Germinal center (tissue), 1 donor: ENCODE measurements at regions not wholly inside any gene's neighbourhood (a gene's known extent, or its start where the extent isn't known, plus 50 kb on each side); places are given as distances from the start of the nearest gene placed in this dataset.

Experiments used
- DNase-seq: peaks from one replicate; pipeline ENCODE4 v3.0.0; 2012; ENCODE audit warnings: mixed read lengths, low spot score

DNA sequence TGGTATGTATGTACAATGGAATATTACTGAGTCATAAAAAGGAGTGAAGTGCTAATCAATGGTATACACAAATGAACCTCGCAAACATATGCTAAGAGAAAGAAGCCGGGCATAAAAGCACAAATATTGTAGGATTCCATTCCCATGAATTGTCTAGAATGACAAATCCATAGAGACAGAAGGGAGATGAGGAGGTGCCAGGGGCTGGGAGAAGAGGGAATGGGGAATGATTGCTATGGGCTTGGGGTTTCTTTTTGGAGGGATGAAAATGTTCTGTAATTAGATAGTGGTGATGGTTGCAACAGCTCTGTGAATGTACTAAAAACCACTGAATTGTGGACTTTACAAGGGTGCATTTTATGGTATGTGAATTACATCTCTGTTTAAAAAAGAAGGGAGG lies 73.5 kb downstream of the GLI2 start:
- no peak for DNase-seq

DNA sequence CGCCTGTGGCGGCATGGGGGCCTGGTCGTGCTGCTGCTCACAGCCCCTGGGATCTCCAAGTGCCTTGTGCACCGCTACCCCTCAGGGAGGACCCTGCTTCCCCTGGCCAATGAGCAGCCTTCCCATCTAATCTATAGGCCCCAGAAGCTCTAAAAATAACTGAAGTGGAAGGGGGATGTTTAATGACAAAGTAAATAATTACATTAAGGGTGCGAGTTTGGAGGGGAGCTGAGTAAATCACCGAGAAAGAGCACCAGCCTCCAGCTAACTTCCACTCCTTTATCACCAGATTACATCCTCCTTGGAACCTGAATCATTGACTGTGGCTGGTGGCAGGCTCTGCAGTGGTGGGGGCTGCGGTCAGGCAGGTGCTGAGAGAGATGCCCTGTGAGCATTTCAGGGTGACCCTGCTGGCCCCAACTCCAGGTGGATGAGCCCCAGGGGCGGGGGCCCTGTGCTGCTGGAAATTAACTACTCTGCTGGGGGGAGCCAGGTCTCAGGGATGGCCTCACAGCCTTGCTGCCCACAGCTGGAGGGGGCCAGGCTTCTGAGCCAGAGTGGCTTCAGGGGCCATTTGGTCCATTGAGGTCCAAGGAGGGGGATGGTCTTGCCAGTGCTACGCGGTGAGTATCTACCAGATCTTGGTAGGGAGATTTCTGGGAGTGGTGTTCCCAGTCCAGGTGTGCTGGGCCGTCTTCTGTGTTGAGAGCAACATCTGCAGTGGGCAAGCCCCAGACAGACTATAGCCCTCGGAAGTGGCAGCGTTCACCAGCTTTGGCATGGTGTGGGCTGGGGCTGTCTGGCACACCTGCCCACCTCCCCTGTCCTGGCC lies 74.2 kb downstream of the GLI2 start:
- no peak for DNase-seq

DNA sequence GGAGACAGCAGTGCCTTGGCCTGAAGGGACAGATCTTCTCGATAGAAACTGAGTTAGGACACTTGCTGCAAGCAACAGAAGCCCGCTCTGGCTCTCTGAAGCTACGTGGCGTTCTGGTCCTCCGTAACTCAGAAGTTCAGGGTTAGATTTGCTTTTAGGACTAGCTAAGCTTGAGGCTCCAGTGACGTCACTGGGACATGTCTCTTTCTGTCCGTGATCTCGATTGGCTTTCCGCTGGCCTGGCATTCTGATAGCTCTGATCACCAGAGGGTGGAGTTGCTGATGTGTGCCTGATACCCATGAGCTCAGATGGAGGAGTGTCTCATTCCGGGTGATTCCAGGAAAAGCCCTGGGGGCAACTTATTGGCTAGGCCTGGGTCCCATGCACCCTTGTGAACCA lies 75.0 kb downstream of the GLI2 start:
- DNase-seq: no peak

DNA sequence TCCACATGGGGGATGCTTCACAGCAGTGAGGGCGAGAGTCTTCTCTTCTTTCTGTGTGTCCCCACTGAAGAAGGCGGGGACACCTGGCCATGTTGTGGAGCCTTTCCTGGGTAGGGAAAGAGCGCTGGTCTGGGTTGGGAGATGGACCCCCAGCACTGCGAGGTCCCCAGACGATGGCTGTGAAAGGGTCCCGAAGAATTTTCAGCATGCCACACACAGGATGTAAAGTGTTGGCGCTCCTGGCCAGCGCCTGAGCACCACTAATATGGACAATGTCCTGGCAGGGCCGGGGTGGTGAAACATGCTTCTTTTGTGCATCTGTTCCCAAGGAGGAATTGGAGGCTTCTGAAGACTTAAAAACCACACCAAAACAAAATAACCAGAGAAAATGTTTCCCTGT lies 77.2 kb downstream of the GLI2 start:
- DNase-seq: no peak

DNA sequence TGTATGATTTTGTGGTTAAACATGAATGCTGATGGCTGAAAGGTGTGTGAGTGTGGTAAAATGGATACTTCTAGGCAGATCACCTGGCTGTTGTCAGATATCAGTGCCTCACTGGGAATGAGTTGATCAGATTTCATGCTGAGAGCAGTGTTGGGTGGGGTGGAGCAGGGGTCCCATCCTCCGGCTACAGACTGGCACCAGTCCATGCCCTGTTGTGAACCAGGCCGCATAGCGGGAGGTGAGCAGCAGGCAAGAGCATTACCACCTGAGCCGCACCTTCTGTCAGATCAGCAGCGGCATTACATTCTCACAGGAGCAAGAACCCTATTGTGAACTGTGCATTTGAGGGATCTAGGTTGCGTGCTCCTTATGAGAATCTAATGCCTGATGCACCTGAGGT lies 78.7 kb downstream of the GLI2 start:
- DNase-seq: no peak

DNA sequence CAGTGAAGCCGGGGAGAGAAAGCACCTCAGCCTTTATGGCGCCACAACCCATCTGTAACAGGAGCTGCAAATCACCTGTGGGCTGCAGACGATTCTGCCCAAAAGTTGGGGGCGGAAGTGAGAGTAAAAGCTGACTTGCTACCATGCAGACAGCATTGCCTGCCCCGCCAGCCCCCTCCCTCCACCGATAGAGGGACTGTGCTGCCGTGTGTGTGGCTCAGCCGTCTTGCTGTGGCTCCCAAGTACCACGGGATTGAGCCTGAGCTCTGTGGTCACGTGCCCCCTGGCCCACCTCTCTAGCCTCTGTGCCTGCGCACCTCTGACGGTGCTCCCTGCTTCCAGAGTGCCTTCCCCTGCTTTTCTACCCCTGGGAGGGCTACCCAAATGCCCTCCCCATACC lies 79.6 kb downstream of the GLI2 start:
- no peak for DNase-seq

DNA sequence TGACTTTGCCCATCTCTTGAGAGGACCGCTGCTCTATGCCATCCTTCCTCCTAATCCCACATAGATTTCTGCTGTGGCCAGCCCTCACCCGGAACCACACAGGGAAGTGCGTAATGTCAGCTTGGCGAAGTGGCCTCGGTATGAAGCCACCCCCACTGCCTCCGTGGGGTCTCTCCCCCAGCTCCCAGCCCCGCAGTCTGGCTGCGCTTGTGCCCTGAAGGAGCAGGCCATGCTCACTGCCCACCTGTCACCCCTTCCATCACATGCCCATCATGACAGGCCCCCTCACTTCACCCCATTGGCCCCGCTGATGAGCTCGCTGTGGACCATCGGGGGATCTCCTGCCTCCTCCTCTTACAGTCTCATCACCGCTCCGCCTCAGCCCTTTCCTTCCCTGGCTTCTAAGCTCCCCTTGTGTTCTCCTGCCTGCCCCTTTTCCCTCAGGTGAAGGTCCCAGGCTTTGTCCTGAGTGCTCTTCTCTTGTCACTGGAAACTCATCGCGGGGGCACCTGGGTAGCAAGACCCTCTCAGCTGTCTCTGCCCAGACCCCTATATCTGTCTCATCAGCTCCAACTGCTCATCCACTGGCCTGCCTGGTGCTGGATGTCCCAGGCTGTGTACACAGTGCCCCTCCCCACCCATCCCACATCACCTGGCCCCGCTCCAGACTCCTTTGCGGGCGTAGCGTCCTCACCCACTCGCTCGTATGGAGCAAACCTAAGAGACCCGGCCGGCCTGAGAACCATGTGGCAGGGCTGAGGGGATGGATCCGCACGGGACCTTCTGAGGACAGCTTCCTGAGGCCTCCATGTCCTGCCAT lies 81.7 kb downstream of the GLI2 start:
- no peak for DNase-seq

DNA sequence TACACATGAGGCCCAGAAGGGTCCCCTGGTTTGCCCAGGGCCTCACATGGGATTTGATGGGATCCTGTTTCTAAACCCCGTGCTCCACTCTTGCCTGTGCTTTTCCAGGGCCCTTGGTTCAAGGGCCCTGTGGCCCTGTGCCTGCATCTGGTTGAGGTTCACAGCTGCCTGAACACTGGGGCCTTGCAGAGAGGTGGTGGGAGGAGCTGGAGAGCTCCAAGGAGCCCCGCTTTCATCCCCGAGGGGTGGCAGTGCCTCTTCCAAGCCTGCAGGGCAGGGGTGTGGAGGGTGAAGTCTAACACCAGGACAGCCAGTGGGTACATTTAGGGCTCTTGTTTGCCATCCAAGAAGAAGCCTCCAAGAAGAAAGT lies 82.3 kb downstream of the GLI2 start:
- no peak for DNase-seq

DNA sequence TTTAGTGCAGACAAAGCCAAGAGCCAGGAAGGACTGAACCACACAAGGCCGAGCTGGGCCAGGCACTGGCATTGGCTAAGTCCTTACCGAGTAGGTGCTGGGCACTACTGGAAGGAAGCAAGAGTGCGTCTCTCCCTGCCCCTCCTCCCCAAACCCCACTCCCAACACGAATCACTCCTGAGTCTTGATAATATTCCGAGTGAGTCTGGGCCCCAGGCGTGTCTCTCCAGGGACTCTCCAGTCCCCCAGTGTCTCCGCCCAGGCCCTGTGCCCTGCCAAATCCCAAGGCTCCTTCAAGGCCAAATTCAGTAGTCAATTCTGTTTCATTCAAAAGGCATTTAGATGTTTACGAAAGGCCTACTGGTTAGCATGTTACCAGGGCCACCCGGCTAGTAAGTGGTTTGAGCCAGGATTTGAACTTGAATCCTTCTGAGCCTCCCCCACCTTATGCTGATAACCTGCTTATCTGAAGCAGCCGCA lies 82.8 kb downstream of the GLI2 start:
- DNase-seq: no peak

DNA sequence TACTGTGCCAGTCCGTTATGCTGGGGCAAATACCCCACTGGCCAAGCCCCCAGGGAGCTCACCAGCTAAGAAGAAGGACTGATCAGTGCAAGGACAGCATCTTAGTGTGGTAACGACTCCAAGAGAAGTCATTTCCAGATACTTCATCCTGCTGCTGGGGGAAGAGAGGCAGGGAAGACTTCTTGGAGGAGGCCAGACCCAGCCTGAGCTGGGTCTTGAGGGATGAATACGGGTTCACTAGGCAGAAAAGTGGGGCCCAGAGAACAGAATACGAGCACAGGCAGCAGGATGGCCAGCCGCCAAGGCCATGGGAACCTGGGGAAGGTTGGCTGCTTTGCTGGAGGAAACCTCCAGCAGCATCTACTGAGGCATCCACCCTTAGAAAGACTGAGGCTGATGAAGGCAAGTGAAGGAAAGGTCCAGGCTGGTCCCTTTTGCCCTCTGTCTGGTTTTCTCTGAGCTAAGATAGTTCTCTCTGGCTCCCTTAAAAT lies 84.1 kb downstream of the GLI2 start:
- no peak for DNase-seq

DNA sequence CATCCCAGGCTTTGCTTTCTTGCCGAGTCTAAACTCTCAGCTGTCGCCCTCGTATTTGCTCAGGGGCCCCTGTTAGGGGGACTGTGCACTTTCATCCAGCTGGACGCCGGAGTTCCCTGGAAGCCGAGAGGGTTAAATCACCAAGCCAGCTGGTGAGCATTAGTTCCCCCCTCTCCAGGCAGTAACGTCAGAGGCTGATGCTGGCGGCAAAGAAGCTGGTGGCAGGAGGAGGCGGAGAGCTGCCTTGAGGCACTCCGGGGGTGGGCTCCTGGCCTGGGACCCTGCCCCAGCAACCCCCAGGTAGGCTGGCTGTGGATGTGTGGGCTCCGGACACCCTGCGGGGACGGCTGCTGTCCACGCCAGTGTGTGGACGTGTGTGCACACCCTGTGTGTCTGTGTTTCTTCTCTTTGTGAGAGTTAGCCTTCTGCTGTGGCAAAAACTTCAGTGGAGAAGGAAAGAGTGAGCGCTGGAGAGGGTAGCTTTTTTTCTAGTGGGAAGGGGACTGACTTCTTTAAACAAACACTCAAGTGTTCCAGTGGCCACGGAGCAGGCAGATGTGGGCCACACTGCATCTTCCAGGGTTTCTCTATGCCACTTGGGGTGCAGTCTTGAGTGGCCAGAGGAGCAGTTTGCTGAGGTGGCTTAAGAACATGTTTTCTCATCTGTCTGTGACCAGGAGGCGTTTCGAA lies 84.7 kb downstream of the GLI2 start:
- no peak for DNase-seq

DNA sequence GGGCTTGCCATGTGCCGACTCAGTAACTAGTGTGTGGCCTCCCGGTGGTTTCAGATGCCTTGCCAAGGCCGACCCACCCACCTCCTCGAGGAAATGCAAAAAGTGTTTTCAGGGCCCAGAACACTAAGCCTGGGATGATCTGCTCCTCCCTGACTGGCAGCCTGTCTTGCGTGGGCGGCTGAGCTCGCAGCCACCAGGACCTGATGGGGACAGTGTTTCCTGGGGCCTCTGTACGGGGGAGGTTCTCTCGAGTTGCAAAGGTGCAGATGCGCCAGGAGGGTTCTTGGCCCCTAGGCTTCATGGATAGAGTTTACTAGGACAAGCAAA lies 85.2 kb downstream of the GLI2 start:
- no peak for DNase-seq

DNA sequence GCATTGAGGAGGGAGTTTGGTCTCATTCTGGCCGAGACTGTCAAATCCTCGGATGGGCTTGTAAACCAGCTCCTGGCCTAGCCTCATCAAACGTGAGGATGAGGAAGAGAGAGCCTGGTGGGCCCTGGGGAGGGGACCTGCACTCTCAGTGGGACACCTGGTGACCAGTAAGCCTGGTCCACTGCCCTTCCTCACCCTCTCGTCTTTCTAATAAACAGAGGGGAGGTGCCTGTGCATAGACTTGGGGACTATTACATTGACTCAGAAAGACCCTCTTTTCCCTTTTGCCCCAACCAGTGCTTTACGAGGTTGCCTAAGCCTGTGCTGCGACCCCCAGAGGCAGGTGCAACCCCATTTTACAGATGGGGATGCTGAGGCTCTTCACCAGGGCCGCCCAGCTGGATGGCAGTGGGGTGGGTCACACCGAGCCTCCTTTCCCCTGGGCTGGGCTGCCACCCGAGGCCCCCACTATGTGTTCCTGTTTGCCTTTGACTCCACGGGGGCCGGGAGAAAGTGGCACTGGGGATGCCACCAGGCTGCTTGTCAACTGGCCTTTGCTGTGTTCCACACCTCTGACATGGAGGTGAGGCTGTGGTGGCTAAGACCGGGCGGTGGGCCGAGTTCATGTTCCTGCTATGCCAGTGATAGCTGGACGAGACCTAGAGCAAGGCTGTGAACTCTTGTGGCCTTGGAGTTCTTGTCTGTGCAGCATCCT lies 85.9 kb downstream of the GLI2 start:
- no peak for DNase-seq

DNA sequence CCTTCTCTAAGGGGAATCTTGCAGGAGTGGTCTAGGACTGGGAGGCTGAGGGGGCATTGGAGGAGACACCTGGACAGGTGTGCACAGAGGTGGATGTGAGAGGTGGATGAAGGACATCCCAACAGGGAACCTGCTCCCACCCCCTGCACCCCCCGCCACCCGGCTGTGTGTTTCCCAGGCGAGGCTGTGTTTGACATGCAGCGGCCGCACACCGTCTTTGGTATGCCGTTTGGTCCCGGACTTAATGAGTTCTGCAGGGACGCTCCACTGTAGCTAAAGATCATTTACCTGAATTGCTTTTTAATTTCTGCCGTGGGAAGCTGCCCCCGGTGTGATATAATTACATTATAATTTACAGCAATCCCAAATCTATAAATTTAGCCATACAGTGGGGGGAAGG lies 87.3 kb downstream of the GLI2 start:
- DNase-seq: no peak

DNA sequence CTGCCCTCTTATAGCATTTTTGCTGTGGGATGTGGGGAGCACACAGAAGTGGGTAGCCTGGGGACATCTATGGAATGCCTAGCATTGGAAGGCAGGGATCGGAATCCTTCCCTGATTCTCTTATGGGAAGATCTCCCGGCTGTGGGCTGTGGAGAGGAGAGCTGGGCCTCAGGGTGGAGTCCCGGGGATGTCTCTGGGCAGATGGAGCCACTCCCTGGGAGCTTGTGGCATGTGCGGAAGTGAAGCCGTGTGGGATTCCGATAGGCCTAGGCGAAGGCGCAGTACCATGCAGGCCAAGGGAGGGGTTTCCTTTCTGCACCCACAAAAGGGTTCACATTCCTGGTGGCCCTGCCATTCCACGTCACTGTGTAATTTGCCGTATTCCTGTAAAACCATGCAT lies 87.9 kb downstream of the GLI2 start:
- DNase-seq: no peak

DNA sequence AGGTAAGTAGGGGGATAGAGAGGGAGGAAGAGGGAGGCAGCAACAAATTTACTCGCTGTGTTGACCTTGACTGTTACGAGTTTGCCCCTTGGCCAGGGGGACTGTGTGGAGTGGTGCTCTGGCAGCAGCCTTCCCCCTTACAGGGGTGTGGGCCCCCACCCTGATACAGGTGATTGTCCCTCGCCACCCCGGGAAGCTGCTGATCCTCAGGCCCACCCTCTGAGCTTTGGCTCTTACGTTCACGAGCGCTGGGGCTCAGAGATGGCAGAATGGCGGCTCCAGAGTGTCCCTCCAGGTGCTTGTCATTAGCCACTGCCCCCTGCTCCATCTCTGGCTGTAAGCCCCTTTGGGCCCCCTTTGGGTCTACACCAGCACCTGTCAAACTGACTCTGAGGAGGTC lies 88.6 kb downstream of the GLI2 start:
- DNase-seq: no peak

DNA sequence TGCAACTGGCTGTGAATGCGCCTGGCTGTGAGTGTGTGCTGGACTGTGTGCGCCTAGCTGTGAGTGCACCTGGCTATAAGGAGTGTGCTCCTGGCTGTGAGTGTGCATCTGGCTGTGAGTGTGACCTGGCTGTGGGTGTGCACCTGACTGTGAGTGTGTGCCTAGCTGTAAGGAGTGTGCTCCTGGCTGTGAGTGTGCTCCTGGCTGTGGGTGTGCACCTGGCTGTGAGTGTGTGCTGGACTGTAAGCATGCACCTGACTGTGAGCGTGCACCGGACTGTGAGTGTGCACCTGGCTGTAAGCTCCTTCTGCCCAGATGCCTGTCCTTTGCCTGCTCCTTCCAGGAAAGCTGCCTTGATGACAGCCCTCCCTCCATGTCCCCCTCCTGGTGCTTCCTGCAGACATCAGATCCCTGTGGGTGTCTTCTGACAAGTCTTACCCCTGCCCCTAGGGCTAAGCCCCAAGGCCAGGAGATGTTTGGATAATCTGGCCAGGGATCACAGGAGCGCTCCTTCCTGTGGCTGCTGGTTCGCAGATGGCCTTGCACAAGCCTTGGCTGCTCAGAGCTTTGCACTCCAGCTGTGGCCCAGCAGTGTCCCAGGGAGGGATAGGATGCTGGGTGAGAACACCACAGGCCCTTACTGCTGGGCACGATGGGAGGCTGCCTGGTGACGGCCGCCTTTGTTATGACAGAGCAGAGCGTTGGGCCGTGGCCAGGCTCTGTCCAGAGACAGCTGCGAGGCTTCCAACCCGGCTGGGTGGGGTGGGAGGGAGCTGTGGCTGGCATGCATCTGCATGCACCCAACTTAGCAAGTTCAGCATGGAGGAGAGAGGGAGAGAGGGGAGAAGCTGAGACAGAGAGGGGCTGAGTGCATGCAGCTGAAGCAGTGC lies 89.9 kb downstream of the GLI2 start:
- no peak for DNase-seq

DNA sequence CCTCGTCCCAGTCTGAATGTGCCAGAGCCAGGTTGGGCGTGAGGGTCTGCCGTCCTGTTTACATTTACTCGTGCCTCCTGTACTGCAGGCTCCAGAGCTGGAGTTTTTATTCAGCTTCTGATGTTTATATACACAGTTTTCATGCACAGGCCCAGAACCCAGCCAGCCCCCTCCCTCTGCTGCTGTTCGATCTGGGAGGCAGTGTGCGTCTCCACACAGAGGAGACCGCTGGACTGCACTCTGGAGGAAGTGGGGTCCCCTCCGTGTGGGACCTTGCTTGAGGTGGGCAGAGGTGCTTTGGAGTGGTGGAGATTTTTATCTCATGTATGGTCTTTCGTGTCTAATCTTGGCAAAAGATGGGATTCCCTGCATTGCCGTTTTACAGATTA lies 90.6 kb downstream of the GLI2 start:
- DNase-seq: no peak

DNA sequence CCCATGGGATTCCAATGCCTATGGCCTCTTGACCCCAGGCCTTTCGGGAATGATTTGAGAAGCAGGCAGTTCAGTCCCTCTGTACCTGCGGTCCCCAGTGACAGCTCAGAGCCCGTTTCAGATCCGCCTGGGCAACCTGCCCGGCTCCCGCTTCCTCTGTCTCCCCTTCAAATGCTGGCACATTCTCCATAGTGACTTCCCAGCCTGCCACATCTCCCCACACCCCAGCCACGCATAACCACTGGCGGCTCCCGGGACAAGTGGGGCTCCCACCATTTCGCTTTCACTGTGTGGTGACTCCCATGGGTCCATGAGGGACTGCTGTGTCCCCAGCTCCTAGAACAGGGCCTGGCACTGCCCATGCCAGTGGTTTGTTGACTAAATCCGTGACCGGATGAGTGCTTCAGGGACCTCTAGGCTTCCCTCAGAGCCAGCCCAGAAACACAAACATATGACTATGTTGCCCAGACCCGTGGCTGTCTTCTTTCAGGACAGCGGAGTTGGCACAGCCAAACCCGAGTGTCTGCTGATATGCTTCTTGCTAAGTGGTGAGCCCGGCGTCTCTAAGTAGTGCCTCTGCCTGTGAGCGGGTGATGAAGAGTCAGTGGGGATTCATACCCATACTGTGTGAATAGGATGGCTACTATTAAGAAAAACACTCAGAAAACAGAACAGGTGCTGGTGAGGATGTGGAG lies 91.2 kb downstream of the GLI2 start:
- DNase-seq: no peak

DNA sequence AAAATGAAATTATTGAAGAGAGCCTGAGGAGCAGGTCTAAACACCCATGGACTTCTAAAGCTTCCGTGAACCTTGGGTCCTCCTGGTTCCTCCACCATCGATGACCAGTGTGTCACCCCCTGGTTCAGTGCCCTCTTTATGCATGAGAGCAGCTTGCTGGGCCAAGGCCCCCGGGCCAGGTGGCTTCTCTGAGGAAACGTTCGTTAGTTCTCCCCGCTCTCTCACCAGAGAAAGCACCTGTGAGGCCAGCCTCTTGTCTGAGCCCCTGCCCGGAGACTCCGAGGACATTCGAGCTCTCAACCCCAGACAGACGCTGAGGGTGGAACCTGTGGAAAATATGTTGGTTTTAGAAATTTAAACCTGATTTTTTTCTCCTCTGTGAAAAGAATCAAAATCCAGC lies 92.4 kb downstream of the GLI2 start:
- no peak for DNase-seq
